Loucy (cell line): ENCODE measurements at regions not wholly inside any gene's neighbourhood (a gene's known extent, or its start where the extent isn't known, plus 50 kb on each side); places are given as distances from the start of the nearest gene placed in this dataset.

ENCODE experiments used
- EZH2phosphoT487 ChIP-seq: fragments of 200-600 bp; IDR thresholded peaks from 2 replicates; pipeline ENCODE4 v1.6.1; 2018; ENCODE audit warnings: antibody characterized with exemption, mild to moderate bottlenecking, moderate library complexity, borderline replicate concordance
- TF ChIP-seq, protein P1 (sequence below): fragments of 200-600 bp; sonication (generic); conservative IDR thresholded peaks from 2 replicates; pipeline ENCODE4 v1.5.1; 2014; ENCODE audit warnings: mild to moderate bottlenecking, antibody characterized with exemption, low read length

DNA sequence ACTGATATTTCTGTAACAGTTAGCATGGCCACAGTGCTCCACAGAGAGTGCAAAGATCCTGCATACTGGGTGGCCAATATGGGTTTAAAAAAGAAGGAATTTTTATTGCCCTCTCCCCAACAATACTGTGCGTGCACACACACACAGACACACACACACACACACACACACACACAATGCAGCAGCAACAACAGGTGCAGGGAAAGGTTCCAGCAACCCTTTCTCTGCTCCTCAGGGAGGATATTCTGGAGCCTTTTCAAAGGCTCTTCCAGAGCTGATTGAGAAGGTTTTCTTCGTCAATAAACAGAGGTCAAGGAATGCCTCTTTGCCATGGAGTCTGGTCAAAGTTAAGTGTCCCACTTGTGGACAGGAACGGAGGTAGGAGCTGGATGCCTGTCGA, 84.8 kb upstream of the ZFP42 start:
- TF ChIP-seq, protein P1, sequence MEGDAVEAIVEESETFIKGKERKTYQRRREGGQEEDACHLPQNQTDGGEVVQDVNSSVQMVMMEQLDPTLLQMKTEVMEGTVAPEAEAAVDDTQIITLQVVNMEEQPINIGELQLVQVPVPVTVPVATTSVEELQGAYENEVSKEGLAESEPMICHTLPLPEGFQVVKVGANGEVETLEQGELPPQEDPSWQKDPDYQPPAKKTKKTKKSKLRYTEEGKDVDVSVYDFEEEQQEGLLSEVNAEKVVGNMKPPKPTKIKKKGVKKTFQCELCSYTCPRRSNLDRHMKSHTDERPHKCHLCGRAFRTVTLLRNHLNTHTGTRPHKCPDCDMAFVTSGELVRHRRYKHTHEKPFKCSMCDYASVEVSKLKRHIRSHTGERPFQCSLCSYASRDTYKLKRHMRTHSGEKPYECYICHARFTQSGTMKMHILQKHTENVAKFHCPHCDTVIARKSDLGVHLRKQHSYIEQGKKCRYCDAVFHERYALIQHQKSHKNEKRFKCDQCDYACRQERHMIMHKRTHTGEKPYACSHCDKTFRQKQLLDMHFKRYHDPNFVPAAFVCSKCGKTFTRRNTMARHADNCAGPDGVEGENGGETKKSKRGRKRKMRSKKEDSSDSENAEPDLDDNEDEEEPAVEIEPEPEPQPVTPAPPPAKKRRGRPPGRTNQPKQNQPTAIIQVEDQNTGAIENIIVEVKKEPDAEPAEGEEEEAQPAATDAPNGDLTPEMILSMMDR: no peak
- TF ChIP-seq EZH2phosphoT487: no peak
